ENCODE measurements at regions not wholly inside any gene's neighbourhood (a gene's known extent, or its start where the extent isn't known, plus 50 kb on each side); places are given as distances from the start of the nearest gene placed in this dataset.
A peak's percentile ranks its signal among the peaks of the same experiment; 100 is the strongest.

GRCh38 chr3:55169608-55170072, 241.8 kb upstream of the LRTM1 start:
- H3K4me1 ChIP-seq (ENCODE audit: insufficient read depth, low read length), result peaks cover 64% of the 10 kb centered on the region
- H3K36me3 ChIP-seq (ENCODE audit: insufficient read depth, low read length), result no peaks in the 10 kb centered on the region
- H3K27ac ChIP-seq (ENCODE audit: low read depth, low read length), result peak overlapping the region; percentile 99
- no peak for TF ChIP-seq CTCF (IDR thresholded peaks at IDR 0.05; ENCODE audit: extremely low read depth, low read depth, low read length)
- DNase-seq (ENCODE audit: insufficient read length, low spot score, missing footprints), result peak; percentile 52
- no peaks in the 10 kb centered on the region for H4K20me1 ChIP-seq (ENCODE audit: insufficient read depth, low read length)
- no peak overlapping the region for H2AFZ ChIP-seq (ENCODE audit: low read length)
- no peaks in the 10 kb centered on the region for H3K79me2 ChIP-seq (ENCODE audit: insufficient read depth, low read length)
- no peak overlapping the region for H3K4me3 ChIP-seq (ENCODE audit: insufficient read depth, low read length)
- peak overlapping the region; percentile 38 for H3K4me2 ChIP-seq (ENCODE audit: insufficient read depth, low read length)
- no peaks in the 10 kb centered on the region for H3K27me3 ChIP-seq (ENCODE audit: insufficient read depth, low read length)
- H3K9me3 ChIP-seq (ENCODE audit: low read depth, low read length), result no peaks in the 10 kb centered on the region

- Histone ChIP-seq H3K4me3 (ENCODE audit: insufficient read depth, low read length) (no peak overlapping the region), H4K20me1 (ENCODE audit: insufficient read depth, low read length) (no peaks in the 10 kb centered on the region), H3K4me1 (ENCODE audit: insufficient read depth, low read length) (peaks cover 61% of the 10 kb centered on the region), H3K4me2 (ENCODE audit: insufficient read depth, low read length) (peak overlapping the region; percentile 12), H3K9me3 (ENCODE audit: low read depth, low read length) (no peaks in the 10 kb centered on the region), H2AFZ (ENCODE audit: low read length) (no peak overlapping the region), H3K36me3 (ENCODE audit: insufficient read depth, low read length) (no peaks in the 10 kb centered on the region), H3K27me3 (ENCODE audit: insufficient read depth, low read length) (no peaks in the 10 kb centered on the region), H3K27ac (ENCODE audit: low read depth, low read length) (peak overlapping the region; percentile 99), H3K79me2 (ENCODE audit: insufficient read depth, low read length) (no peaks in the 10 kb centered on the region)
- no peak for DNase-seq (ENCODE audit: insufficient read length, low spot score, missing footprints)
- TF ChIP-seq CTCF (IDR thresholded peaks at IDR 0.05; ENCODE audit: extremely low read depth, low read depth, low read length), result no peak
These were observed 241.3 kb upstream of the LRTM1 start for GRCh38 chr3:55169161-55169560.

- Histone ChIP-seq H3K36me3 (ENCODE audit: insufficient read depth, low read length) (no peaks in the 10 kb centered on the region), H4K20me1 (ENCODE audit: insufficient read depth, low read length) (no peaks in the 10 kb centered on the region), H3K27ac (ENCODE audit: low read depth, low read length) (peak overlapping the region; percentile 99), H3K4me1 (ENCODE audit: insufficient read depth, low read length) (peaks cover 54% of the 10 kb centered on the region), H2AFZ (ENCODE audit: low read length) (no peak overlapping the region), H3K4me3 (ENCODE audit: insufficient read depth, low read length) (no peak overlapping the region), H3K27me3 (ENCODE audit: insufficient read depth, low read length) (no peaks in the 10 kb centered on the region), H3K4me2 (ENCODE audit: insufficient read depth, low read length) (no peak overlapping the region), H3K9me3 (ENCODE audit: low read depth, low read length) (no peaks in the 10 kb centered on the region), H3K79me2 (ENCODE audit: insufficient read depth, low read length) (no peaks in the 10 kb centered on the region)
- no peak for DNase-seq (ENCODE audit: insufficient read length, low spot score, missing footprints)
- no peak for TF ChIP-seq CTCF (IDR thresholded peaks at IDR 0.05; ENCODE audit: extremely low read depth, low read depth, low read length)
These were observed 239.9 kb upstream of the LRTM1 start for GRCh38 chr3:55167586-55168317.

GRCh38 chr3:55166576-55167555, 239.0 kb upstream of the LRTM1 start:
- Histone ChIP-seq H3K27me3 (ENCODE audit: insufficient read depth, low read length) (no peaks in the 10 kb centered on the region), H2AFZ (ENCODE audit: low read length) (no peak overlapping the region), H3K4me2 (ENCODE audit: insufficient read depth, low read length) (no peak overlapping the region), H3K27ac (ENCODE audit: low read depth, low read length) (peak overlapping the region; percentile 99), H3K9me3 (ENCODE audit: low read depth, low read length) (no peaks in the 10 kb centered on the region), H3K79me2 (ENCODE audit: insufficient read depth, low read length) (no peaks in the 10 kb centered on the region), H4K20me1 (ENCODE audit: insufficient read depth, low read length) (no peaks in the 10 kb centered on the region), H3K4me3 (ENCODE audit: insufficient read depth, low read length) (no peak overlapping the region), H3K36me3 (ENCODE audit: insufficient read depth, low read length) (no peaks in the 10 kb centered on the region), H3K4me1 (ENCODE audit: insufficient read depth, low read length) (peaks cover 61% of the 10 kb centered on the region)
- DNase-seq (ENCODE audit: insufficient read length, low spot score, missing footprints), result no peak
- TF ChIP-seq CTCF (IDR thresholded peaks at IDR 0.05; ENCODE audit: extremely low read depth, low read depth, low read length), result peak; percentile 35
